DMS79 (cell line): ENCODE measurements at regions not wholly inside any gene's neighbourhood (a gene's known extent, or its start where the extent isn't known, plus 50 kb on each side); places are given as distances from the start of the nearest gene placed in this dataset.

ENCODE experiments used
- DNase-seq: peaks from one replicate; lab custom pipeline; 2025; lab: John Stamatoyannopoulos, UW

DNA sequence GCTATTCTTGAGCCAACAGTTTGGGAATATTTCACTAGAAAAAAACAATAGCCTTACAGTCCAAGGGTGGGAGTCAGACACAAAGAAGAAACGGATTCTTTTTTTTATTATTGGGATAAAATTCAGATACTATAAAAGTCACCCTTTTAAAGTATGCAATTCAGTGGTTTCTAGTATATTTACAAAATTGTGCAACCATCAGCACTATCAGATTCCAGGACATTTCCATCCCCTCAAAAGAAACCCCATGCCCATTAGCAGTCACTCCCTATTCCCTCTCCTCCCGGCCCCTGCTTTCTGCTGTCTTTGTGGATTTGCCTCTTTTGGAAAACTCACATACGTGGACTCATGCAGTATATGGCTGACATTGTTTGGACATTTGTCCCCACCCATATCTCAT lies 134.4 kb downstream of the C16orf95 start:
- DNase-seq: no peak

GRCh38 chr16:87183647-87184046 lies 133.5 kb downstream of the C16orf95 start:
- no peak for DNase-seq

GRCh38 chr16:87185308-87185707 lies 131.9 kb downstream of the C16orf95 start:
- no peak for DNase-seq

DNA sequence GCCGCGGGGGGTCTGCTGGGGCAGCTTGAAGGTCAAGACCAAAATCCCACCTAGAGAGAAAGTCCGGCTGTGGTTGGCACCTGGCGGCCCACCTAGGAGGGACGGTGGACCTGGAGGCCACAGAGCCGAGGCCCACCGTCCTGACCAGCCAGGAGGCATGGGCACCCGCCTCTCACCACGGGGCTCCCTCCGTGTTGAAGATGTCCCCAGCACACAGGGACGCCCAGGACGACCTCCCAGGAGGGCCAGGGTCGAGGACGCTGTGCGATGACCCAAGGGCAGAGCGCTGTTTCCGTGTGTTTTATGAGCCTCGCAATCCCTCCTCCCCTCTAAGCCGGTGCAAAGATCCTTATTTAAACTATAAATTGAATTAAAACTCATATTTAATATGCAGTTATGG lies 131.2 kb downstream of the C16orf95 start:
- no peak for DNase-seq

- DNase-seq: no peak
These were observed 130.7 kb downstream of the C16orf95 start for GRCh38 chr16:87186446-87186845.

DNA sequence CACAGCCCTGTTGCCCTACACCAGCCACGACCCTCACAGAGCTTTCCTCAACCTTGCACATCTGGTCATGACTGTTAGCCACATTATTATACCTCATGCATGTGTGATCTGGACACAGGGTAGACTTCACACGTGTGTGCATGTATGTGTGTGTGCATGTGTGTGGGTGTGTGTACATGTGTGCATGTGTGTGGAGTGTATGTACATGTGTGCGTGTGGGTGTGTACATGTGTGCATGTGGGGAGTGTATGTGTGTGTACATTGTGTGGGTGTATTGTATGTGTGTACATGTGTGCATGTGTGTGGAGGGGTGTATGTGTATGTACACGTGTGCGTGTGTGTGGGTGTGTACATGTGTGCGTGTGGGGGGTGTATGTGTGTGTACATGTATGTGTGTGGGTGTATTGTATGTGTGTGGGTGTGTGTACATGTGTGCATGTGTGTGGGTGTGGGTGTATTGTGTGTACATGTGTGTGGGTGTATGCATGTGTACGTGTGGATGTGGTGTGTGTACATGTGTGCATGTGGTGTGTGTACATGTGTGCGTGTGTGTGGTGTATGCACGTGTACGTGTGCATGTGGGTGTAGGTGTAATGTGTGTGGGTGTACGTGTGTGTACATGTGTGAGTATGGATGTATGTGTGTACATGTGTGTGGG lies 130.2 kb downstream of the C16orf95 start:
- DNase-seq: no peak

GRCh38 chr16:87188104-87188503 lies 129.1 kb downstream of the C16orf95 start:
- DNase-seq: no peak

- no peak for DNase-seq
These were observed 127.8 kb downstream of the C16orf95 start for GRCh38 chr16:87189426-87189825.

GRCh38 chr16:87190288-87191230 lies 126.6 kb downstream of the C16orf95 start:
- DNase-seq: no peak

DNA sequence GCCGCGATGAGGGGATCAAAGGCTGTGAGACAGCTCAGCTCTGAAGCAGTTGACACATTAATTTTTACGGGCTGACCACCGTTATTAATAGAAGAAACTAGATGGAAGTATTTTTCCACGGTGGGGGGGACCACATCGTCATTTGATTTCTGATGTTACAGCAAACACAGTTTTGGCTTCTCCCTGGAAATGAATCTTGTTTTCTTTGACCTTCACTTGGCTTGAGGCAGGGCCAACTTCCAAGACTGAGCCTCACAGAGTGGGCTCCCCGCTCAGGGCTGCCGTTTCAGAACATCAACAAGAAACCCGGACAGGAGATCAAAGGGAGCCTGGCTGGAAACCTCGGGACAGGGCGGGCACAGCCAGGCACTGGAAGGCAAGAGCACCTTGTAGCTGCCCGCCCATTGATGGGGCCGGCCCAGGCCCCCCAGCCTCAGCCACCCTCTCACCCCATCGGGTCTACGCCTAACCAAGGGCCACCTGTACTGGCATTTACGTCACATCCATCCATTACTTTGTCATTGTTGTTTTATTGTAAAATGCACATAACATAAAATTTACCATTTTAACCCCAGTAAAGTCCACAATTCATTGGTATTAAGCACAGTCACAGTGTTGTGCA lies 124.6 kb downstream of the C16orf95 start:
- no peak for DNase-seq

GRCh38 chr16:87194172-87194571 lies 123.0 kb downstream of the C16orf95 start:
- no peak for DNase-seq

DNA sequence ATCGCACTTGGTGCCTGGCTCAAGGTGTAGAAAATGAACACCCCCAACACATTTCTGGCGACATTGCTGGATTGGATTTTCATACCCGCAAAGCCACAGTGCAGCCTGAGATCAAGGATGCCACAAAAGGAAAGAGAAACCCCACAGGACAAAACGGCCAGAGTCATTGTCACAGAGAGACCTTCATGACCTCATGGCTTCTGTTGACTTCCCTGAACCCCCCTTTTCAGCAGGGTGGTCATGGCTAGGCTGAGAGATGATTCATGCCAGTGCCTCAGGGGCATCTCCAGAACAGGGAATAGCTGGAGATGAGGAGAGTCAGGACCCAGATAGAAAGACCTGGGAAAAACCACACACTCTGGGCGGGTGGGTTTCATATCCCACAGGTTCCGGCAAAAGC lies 122.0 kb downstream of the C16orf95 start:
- no peak for DNase-seq

GRCh38 chr16:87196231-87196630 lies 121.0 kb downstream of the C16orf95 start:
- no peak for DNase-seq

- DNase-seq: no peak
These were observed 120.5 kb downstream of the C16orf95 start for GRCh38 chr16:87196661-87197060.

GRCh38 chr16:87198328-87198832 lies 118.8 kb downstream of the C16orf95 start:
- DNase-seq: no peak

DNA sequence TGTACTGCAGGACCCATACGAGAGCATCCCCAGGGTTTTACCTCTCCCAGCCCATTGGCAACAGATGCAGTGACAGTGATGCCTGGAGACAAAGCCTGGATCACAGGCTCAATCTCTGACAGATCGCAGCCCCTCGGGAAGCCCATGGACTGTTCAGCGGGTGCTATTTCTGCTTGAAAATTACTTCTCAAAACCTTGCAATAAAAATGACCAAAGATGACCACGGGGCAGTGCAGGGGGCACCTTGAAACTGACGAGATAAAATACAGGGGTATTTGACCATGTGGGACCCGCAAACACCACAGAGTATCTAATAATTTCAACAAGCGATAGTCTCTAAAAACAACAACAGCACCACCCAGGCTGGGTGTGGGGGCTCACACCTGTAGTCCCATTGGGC lies 118.3 kb downstream of the C16orf95 start:
- DNase-seq: no peak

DNA sequence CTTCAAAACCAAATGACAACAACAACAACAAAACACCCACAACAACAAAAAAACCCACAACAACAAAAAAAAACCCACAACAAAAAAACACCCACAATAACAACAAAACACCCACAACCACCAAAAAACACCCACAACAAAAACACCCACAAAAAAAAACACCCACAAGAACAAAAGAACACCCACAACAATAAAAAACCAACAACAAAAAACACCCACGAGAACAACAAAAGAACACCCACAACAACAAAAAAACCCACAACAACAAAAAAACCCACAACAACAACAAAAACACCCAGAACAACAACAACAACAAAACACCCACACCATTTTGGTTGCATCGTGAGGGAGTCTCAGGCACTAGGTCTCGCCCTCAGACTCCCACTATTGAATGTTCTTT lies 117.8 kb downstream of the C16orf95 start:
- no peak for DNase-seq

DNA sequence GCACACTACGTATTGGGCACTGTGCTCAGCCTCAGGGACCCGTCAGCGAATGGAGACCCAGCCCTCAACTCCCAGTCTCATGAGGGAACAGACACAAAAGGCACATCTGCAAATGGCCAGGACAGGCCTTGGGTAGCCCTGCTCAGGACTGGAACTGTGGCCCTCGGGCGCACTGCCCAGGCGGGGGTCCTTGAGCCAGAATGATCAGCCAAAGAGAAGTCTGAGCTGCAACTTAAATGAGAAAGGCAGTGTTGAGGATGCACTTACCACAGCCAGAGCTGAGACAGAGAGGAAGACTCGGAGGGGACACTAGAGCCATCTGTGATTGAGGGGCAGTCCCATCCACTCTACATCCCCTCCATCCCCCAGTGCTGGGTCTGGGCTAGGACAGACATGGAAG lies 117.3 kb downstream of the C16orf95 start:
- DNase-seq: no peak

GRCh38 chr16:87200637-87201036 lies 116.6 kb downstream of the C16orf95 start:
- DNase-seq: no peak

DNA sequence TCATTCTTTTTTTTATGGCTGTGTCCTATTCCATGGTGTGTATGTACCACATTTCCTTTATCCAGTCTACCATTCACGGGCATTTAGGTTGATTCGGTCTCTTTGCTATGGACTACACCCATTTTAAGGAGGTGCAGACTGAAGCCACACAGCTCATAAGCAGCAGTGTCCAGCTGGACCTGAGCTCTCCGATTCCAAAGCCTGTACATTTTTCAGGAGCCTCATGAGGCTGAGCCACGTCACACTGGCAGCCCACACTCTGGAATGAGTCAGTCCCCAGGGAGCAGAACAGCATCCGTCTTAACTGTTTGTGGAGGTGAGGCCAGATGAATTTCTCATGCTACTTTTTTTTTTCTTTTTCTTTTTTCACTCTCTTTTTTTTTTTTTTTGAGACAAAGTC lies 116.1 kb downstream of the C16orf95 start:
- DNase-seq: no peak

DNA sequence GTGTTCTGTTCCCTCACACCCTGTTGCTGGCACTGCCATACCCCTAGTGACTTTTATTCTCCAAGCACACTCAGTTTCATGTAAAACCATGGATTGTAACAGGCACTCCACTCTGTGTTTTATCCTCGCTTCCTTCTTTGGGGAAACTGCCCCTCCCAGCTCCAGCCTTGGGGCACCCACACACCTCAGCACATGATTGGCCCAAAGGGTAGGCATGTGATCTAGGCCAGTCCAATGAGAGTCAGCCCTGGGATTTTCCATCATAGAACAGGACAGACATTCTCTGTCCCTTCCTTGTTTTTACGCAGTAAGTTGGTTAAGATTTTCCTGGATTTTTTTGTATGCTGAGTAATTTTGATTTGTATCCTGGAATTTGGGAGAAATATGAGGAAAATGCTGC lies 115.4 kb downstream of the C16orf95 start:
- no peak for DNase-seq

DNA sequence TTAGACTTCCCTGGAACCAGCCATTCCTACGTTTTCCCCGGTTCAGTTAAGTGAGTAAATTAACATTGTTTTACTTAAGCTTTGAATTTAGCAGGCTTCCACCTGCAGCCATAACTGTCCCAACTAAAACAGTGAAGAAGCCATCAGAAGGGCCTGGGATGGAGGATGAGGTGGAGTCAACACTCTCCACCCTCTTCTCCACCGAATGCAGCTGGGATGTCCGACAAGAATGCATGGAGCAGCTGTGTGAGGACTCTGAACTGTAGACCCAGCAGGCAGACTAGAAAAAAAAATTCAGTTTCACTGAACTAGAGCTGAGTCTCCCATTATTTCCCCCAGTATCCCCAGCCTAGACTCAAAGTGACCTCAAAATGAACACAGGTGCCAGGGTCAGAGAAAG lies 114.8 kb downstream of the C16orf95 start:
- DNase-seq: no peak
